Caco-2 (cell line): ENCODE measurements at regions not wholly inside any gene's neighbourhood (a gene's known extent, or its start where the extent isn't known, plus 50 kb on each side); places are given as distances from the start of the nearest gene placed in this dataset.

Experiments used
- BruUV-seq: library from RNA; stranded (reverse); fragments of 400-500 nt; replicated peaks from 2 replicates; lab custom pipeline; 2021; lab: Mats Ljungman, UMichigan
- CTCF ChIA-PET: fragments of 300-600 bp; sonication (Branson Sonifier 250); formaldehyde crosslinking; loops from one replicate; lab custom pipeline; 2022; ENCODE audit warnings: antibody characterized with exemption; lab: Charles Lee
- POLR2A ChIA-PET: fragments of 300-600 bp; sonication (Branson Sonifier 250); formaldehyde crosslinking; loops from one replicate; lab custom pipeline; 2022; ENCODE audit warnings: antibody characterized with exemption; lab: Charles Lee
- DNase-seq, 2 experiments: peaks; one replicate each; pipeline versions ENCODE4 v3.0.0 to v3.0.0-alpha.2; 2020 to 2022
- H3K27me3 ChIP-seq: replicated peaks from 2 replicates; pipeline ENCODE4 v1.6.0; 2011; ENCODE audit warnings: low read length; ENCODE audit not compliant: control insufficient read depth, insufficient read depth
- H3K36me3 ChIP-seq: 2 replicates; pipeline ENCODE4 v1.5.1; 2011; ENCODE audit warnings: low read length; ENCODE audit not compliant: control insufficient read depth, insufficient read depth
- H3K4me1 ChIP-seq: fragments of 250-450 bp; sonication (Bioruptor Pico); 2 replicates; pipeline ENCODE4 v1.5.1; 2020; ENCODE audit warnings: mild to moderate bottlenecking
- H3K4me3 ChIP-seq: 2 replicates; pipeline ENCODE4 v1.5.1; 2011; ENCODE audit warnings: low read depth, mild to moderate bottlenecking, control low read depth, low read length
- H3K9me3 ChIP-seq: fragments of 250-450 bp; sonication (Bioruptor Pico); 2 replicates; pipeline ENCODE4 v1.5.1; 2020; ENCODE audit warnings: mild to moderate bottlenecking, moderate library complexity
- H3K27ac Mint-ChIP-seq: one replicate; pipeline ENCODE4 v1.8.0; 2022; ENCODE audit warnings: mixed read lengths; ENCODE audit not compliant: unreplicated experiment
- H3K27me3 Mint-ChIP-seq: one replicate; pipeline ENCODE4 v1.8.0; 2022; ENCODE audit warnings: mixed read lengths; ENCODE audit not compliant: insufficient read depth, unreplicated experiment
- H3K36me3 Mint-ChIP-seq: one replicate; pipeline ENCODE4 v1.8.0; 2022; ENCODE audit warnings: mild to moderate bottlenecking, mixed read lengths; ENCODE audit not compliant: insufficient read depth, unreplicated experiment
- H3K4me1 Mint-ChIP-seq: one replicate; pipeline ENCODE4 v1.8.0; 2022; ENCODE audit warnings: low read depth, mixed read lengths; ENCODE audit not compliant: unreplicated experiment
- H3K4me3 Mint-ChIP-seq: one replicate; pipeline ENCODE4 v1.8.0; 2022; ENCODE audit warnings: mild to moderate bottlenecking, moderate library complexity, mixed read lengths; ENCODE audit not compliant: unreplicated experiment
- H3K9me3 Mint-ChIP-seq: one replicate; pipeline ENCODE4 v1.8.0; 2022; ENCODE audit warnings: mixed read lengths; ENCODE audit not compliant: unreplicated experiment
- intact Hi-C: fragments of 100-400 bp; cut with micrococcal nuclease; formaldehyde crosslinking; loops from one replicate; pipeline ENCODE4 v1.10.0; 2022; ENCODE audit not compliant: unreplicated experiment
- TF ChIP-seq, protein P1 (sequence below), 2 experiments: fragments of 200-600 bp in 1 of 2; IDR thresholded peaks; 1 replicate in 1 of 2; 2 replicates in 1 of 2; pipeline versions ENCODE4 v1.5.1 to v1.8.0; 2011 to 2022; ENCODE audit warnings: antibody characterized with exemption in 1 of 2, control low read depth in 1 of 2, inconsistent platforms in 1 of 2, low read depth in 1 of 2, low read length in 1 of 2, mild to moderate bottlenecking in 1 of 2, moderate library complexity in 1 of 2; ENCODE audit not compliant: insufficient read depth in 1 of 2, severe bottlenecking in 1 of 2, unreplicated experiment in 1 of 2

DNA sequence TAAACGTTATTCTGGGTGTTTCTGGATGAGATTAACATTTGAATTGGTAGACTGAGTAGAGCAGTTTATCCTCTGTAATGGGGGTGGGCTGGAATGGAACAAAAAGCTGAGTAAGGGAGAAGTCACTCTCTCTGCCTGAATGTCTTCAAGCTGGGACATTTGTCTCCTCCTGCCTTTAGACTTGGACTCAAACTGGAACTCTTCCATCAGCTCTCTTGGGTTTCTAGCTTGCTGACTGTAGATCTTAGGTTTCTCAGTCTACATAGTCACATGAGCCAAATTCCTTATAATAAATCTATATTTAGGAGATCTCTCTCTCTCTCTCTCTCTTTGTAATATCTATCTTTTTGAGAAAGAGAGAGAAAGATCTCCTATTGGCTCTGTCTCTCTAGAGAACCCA is 553.3 kb upstream of the CDH11 start:
- H3K4me3 ChIP-seq, result no peak overlapping the region
- no peaks in the 10 kb centered on the region for H3K27me3 ChIP-seq
- H3K36me3 ChIP-seq, result no peaks in the 10 kb centered on the region
- DNase-seq, result no peak
- CTCF ChIA-PET, result no interaction called here
- intact Hi-C loops, result no loop called here
- Mint-ChIP-seq H3K4me3 (no peak overlapping the region), H3K9me3 (no peaks in the 10 kb centered on the region), H3K36me3 (no peaks in the 10 kb centered on the region), H3K27ac (no peak overlapping the region), H3K4me1 (no peaks in the 10 kb centered on the region), H3K27me3 (peaks cover 5% of the 10 kb centered on the region)
- no TSS peak for BruUV-seq
- POLR2A ChIA-PET, result no interaction called here
- TF ChIP-seq, protein P1, sequence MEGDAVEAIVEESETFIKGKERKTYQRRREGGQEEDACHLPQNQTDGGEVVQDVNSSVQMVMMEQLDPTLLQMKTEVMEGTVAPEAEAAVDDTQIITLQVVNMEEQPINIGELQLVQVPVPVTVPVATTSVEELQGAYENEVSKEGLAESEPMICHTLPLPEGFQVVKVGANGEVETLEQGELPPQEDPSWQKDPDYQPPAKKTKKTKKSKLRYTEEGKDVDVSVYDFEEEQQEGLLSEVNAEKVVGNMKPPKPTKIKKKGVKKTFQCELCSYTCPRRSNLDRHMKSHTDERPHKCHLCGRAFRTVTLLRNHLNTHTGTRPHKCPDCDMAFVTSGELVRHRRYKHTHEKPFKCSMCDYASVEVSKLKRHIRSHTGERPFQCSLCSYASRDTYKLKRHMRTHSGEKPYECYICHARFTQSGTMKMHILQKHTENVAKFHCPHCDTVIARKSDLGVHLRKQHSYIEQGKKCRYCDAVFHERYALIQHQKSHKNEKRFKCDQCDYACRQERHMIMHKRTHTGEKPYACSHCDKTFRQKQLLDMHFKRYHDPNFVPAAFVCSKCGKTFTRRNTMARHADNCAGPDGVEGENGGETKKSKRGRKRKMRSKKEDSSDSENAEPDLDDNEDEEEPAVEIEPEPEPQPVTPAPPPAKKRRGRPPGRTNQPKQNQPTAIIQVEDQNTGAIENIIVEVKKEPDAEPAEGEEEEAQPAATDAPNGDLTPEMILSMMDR (IDR thresholded peaks at IDR 0.05; ENCODE audit: insufficient read depth in 1 of 2, low read depth in 1 of 2, low read length in 1 of 2, severe bottlenecking in 1 of 2, unreplicated experiment in 1 of 2), result no peak
- H3K9me3 ChIP-seq, result no peaks in the 10 kb centered on the region
- no peaks in the 10 kb centered on the region for H3K4me1 ChIP-seq

DNA sequence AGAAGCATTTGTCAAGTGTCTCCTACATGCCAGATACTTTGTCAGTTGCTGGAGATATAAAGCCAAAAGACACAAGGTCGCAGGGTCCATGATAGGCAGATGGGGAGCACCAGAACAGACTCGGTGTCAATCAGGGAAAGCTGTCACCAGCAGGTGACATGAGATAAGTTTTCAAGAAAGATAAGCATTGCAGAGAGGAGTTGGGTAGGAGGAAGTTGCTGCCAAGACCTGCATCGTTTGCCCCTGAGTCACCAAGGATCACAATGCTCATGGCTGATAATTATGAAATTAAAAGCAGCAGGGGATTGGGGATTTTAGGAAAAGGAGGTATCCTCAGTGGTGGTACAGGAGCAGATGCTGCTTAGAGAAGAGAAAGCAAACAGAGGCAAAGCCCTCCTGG is 551.1 kb upstream of the CDH11 start:
- Histone ChIP-seq H3K9me3 (no peaks in the 10 kb centered on the region), H3K4me3 (no peak overlapping the region), H3K4me1 (no peaks in the 10 kb centered on the region), H3K36me3 (no peaks in the 10 kb centered on the region), H3K27me3 (no peaks in the 10 kb centered on the region)
- DNase-seq, result no peak
- ChIA-PET CTCF (no interaction called here), POLR2A (no interaction called here)
- Mint-ChIP-seq H3K36me3 (no peaks in the 10 kb centered on the region), H3K4me3 (no peak overlapping the region), H3K27ac (no peak overlapping the region), H3K9me3 (no peaks in the 10 kb centered on the region), H3K27me3 (peaks cover under 1% of the 10 kb centered on the region), H3K4me1 (peaks cover 5% of the 10 kb centered on the region)
- TF ChIP-seq, protein P1 (IDR thresholded peaks at IDR 0.05; ENCODE audit: insufficient read depth in 1 of 2, low read depth in 1 of 2, low read length in 1 of 2, severe bottlenecking in 1 of 2, unreplicated experiment in 1 of 2), result no peak
- intact Hi-C loops, result no loop called here
- BruUV-seq, result no TSS peak

DNA sequence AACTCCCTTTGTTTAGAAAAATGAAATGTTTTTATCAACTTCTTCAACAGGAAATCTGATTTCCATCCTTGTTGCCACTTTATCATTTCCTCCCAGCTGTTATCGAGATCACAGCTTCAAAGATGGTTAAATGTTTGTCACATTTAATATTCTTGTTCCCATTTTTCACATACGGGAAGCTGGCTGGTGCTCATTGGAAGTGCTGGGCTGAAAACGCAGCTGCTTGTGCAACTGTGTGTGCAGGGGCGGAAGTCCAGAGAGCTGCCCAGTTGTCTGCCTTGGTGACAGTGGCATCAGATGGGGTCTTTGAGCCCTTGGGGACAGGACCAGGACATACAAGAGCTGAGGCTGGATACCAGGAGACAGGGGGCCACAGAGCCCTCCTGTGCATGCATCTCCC is 549.2 kb upstream of the CDH11 start:
- Mint-ChIP-seq H3K36me3 (no peaks in the 10 kb centered on the region), H3K4me3 (no peak overlapping the region), H3K4me1 (peaks cover 7% of the 10 kb centered on the region), H3K9me3 (no peaks in the 10 kb centered on the region), H3K27me3 (no peaks in the 10 kb centered on the region), H3K27ac (no peak overlapping the region)
- no peak for DNase-seq
- CTCF ChIA-PET, result no interaction called here
- Histone ChIP-seq H3K27me3 (no peaks in the 10 kb centered on the region), H3K36me3 (no peaks in the 10 kb centered on the region), H3K4me3 (no peak overlapping the region), H3K4me1 (peaks cover 10% of the 10 kb centered on the region), H3K9me3 (no peaks in the 10 kb centered on the region)
- intact Hi-C loops, result no loop called here
- POLR2A ChIA-PET, result no interaction called here
- no TSS peak for BruUV-seq
- TF ChIP-seq, protein P1 (IDR thresholded peaks at IDR 0.05; ENCODE audit: insufficient read depth in 1 of 2, low read depth in 1 of 2, low read length in 1 of 2, severe bottlenecking in 1 of 2, unreplicated experiment in 1 of 2), result no peak
